ENCODE measurements at regions not wholly inside any gene's neighbourhood (a gene's known extent, or its start where the extent isn't known, plus 50 kb on each side); places are given as distances from the start of the nearest gene placed in this dataset.
"Not testable (repeated sequence)": the region's sequence is repeated elsewhere in the genome, so short reads cannot be mapped to it uniquely, and the experiment has no call there.

DNA sequence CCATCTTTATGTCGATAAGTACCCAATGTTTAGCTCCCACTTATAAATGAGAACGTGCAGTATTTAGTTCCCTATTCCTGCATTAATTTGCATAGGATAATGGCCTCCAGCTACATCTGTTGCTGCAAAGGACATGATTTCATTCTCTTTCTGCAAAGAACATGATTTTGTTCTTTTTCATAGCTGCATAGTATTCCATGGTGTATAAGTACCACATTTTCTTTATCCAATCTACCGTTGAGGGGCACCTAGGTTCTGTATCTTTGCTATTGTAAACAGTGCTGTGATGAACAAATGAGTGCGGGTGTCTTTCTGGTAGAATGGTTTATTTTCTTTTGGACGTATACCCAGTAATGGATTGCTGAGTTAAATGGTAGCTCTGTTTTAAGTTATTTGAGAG, 63.0 kb downstream of the HLX start:
- no peak for DNase-seq (ENCODE audit: low read depth in 2 of 3, low spot score in 1 of 3)

DNA sequence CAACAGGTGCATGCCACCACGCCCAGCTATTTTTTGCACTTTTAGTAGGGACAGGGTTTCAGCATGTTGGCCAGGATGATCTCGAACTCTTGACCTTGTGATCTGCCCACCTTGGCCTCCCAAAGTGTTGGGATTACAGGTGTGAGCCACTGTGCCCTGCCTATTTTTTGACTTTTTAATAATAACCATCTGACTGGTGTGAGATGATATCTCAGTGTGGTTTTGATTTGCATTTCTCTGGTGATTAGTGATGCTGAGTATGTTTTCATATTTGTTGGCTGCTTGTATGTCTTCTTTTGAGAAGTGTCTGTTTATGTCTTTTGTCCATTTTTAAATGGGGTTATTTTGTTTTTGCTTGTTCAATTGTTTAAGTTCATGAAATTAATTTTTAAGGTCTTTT, 63.7 kb downstream of the HLX start:
- not testable (repeated sequence) for DNase-seq (ENCODE audit: low read depth in 2 of 3, low spot score in 1 of 3)

DNA sequence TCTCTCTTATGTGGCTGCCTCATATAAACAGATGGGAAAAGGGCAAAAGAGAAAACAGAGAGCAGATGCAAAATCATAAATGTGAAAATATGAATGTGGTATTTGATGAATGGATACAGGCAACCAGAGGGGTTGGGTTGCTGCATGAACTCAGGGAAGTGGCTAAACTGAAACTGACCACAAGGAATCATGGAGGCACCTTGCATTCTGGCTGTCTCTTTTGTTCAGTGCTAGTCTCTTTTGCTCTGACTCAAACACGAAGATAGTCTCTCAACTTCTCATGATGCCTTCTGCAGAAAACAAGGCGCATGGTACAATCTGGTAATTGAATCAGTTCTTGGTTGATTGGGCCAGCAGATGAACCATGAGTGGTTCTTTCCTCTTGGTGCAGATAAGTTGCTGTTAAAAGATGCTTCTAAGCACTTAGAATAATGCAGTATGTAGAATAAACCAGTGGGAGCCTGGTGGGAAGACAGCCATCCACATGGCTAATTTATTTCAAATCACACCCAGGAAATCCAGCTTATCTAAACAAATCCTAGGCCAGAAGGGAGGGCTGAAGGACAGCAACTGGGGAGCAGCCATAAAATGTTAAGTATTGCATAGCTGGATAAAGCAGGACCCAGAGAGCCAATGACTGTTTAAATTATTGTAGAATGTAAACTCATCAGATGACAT, 64.2 kb downstream of the HLX start:
- DNase-seq (ENCODE audit: low read depth in 2 of 3, low spot score in 1 of 3), result no peak

DNA sequence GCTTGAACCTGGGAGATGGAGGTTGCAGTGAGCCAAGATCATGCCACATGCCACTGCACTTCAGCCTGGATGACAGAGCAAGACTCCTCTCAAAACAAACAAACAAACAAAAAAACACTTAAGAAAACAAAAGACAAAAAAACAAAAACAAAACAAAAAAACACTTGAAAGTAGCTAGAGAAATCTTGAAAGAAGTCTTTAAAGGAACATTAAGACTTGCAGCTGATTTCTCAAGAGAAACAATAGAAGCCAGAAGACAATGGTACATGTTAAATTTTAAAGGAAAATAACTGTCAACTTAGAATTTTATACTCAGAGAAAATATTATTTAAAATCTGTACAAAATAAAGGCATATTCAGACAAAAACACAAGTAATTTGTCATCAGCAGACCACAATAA, 71.3 kb downstream of the HLX start:
- no peak for DNase-seq (ENCODE audit: low read depth in 2 of 3, low spot score in 1 of 3)

DNA sequence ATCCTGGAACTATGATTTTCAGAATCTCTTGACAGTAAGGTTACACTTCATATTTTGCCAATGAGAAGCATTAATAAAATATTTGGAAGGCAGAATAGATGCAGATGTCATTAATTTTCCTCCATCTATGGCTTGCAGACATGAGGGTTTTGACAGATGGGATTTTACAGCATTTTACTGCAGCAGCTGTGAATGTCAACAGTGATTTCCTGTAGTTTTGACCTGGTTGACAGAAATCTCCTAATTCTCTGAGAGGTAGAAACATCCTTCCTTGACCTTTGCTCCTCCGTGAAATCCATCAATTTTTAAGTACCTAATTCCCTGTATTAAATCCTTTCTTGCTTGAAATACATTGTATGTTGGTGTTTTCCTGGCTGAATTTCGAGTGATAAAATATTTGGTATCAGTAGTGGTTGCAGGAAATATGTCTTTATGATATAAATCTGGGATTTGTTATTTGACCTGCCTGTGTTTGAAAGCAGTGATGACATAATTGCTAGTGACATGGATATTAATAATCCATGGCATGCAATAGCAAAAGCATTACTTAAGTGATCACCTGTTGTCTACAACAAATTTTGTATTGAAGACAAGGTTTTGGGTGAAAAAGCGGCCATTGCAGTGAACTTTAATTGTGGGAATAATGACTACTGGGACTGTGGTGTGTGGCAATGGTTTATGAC, 73.9 kb downstream of the HLX start:
- DNase-seq (ENCODE audit: low read depth in 2 of 3, low spot score in 1 of 3), result no peak

DNA sequence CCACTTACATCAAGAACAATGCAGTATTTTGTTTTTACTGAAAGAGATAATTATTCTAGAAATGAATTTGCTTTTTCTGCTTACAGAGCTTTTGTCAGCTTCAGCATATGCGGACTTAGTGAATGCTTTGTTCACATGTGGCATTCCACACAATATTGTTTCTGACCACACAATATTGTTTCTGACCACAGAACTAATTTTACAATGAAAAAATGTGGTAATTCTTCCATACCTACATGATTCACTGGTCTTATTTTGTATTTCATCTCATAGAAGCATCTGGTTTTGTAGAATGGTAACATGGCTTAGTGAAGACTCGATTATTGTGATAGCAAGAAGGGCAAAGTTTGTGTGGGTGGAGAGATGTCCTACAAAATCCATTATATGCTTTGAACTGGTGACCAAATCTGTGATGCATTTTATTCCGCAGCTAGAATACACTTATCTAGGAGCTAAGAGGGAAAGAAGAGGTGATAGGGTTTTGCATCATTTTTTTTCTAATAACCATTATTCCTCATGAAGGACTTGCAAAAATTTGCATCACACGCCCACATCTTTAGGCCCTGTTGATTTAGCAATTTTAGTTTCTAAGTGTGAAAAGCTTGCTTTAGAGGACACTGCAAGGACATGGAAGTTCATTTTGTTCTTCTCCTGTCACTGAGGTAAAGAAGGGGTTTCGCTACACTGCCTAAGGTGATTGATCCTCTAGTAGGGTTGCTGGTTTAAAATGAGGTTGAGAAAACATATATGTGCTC, 75.3 kb downstream of the HLX start:
- DNase-seq (ENCODE audit: low read depth in 2 of 3, low spot score in 1 of 3), result no peak

DNA sequence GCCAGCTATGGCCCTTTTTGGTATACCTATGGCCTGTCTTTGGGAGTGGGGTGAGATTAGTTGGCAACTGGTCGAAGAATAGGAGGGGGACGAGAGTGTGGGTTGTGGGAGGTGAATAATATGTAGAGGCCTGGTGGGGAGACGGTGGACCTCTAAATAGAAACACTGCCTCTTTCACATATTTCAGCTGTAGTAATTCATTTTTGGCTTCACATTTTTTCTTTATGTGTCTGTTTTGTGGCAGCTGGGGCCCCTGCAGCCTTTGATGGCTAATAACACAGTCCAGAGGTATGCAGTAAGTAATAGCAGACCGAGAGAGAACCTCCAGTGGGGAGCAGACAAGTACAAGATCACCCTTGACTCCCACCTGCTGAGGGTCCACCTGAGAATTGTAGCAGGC, 75.9 kb downstream of the HLX start:
- DNase-seq (ENCODE audit: low read depth in 2 of 3, low spot score in 1 of 3), result no peak

DNA sequence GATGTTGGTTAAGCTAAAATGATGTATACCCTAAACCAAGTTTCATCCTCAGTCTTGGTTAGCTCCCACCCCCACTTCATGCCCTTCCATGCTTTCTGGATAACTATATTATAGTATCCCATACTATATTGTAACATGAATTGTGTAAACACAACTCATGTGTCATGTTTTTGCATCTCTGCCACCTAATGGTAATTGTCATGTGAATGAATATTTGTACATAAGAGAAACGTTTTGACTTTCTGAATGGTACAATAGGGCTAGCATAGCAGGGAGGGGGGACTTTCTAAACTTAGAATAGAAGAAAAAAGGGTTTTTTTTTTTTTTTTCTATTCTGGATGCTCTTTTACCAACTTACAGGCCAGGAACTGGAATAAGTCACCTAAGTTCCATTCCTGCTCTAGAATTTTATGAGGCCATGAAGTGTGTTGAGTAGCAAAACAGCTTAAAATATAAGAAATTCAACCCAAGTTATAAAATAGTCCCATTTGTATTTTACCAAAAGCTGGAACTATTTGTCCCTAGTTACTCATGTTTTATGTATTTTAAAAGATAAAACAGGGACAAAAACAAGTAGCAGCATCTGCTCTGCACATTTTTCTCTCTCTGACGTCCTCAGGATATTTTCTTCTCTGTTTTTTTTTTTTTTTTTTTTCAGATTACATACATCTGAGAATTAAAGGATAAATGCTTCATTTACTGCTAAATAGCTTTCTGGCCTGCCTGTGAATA, 77.4 kb downstream of the HLX start:
- DNase-seq (ENCODE audit: low read depth in 2 of 3, low spot score in 1 of 3), result no peak

DNA sequence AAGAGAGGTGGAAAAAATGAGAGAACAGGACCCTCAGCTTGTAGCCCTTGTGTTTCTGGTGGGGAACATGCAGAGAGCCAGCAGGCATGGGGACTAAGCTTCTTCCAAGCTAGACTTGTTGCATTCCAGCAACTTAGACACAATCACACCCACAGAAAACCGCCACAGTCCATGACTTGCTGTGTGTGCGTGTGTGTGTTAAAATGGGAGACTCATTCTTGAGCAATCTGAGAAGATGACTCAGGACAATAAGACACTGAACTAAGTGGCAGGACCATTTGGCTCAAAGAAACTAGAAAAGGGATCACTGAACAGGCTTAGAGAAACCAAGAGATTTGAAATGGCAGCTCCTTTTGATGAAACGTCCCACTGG, 78.0 kb downstream of the HLX start:
- DNase-seq (ENCODE audit: low read depth in 2 of 3, low spot score in 1 of 3), result no peak

DNA sequence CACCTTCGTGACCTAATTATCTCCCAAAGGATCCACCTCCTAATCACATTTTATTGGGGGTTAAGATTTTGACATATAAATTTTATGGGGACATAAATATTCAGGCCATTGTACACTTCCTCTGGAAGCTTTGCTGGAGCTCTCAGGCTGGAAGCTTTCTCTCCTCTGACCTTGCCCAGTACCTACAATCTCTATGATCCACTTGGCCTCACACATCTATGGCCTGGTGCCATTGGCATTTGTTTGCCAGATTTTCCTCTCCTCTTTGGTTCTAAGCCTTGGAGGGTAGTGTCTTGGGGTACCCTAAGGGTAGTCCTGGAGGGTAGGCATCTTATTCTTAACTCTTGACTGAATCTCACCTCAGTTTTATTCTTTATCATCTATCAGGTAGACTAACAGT, 79.0 kb downstream of the HLX start:
- no peak for DNase-seq (ENCODE audit: low read depth in 2 of 3, low spot score in 1 of 3)

DNA sequence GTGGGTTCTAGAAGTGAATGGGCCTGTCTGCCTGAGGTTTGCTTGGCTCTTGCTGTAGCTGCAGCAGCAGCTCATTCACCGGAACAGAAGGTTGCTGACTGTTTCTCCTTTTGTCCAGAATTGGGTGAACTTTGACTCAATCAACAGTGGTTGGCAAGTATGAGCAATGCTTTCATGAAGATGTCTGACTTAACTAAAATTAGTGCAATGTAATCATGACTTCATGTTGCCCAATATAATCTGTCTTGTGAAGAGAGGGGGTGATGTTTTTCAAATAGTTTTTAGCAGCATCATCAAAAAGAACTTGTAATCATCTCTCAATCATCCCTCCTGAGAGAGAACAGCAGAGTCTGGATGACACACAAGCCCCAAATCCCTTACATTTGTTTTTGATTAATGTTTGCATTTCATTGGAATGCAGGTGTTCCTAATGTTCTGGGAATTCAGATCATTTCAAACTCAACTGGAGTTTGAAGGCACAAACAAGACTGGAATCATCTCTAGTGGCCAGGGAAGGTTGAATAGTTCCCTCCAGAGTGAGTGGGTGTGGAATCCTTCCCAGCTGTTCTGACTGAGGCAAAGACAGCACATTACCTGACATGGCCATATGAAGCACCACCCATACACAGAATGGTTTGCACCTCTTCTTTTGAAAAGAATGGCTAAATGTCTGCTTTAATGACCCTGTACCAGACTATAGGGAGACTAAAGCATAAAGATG, 82.9 kb downstream of the HLX start:
- DNase-seq (ENCODE audit: low read depth in 2 of 3, low spot score in 1 of 3), result no peak

DNA sequence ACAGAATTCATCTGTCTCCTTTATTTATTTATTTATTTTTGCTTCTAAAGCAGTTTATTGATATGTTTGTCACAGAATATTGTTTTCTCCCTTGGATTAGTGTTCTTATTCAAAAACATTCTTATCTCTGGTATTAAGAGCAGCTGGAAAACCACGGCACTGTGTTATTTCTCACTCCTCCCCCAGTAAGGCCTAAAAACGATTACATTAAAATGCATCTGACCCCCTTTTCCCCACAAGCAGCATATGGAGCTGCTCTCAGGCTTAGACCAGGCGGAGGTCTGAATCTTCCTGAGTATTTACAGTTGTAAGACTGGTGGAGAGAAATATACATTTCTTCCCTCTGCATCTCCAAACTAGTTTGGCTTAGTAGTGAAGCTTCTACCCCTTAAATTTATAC, 86.8 kb downstream of the HLX start:
- DNase-seq (ENCODE audit: low read depth in 2 of 3, low spot score in 1 of 3), result no peak

DNA sequence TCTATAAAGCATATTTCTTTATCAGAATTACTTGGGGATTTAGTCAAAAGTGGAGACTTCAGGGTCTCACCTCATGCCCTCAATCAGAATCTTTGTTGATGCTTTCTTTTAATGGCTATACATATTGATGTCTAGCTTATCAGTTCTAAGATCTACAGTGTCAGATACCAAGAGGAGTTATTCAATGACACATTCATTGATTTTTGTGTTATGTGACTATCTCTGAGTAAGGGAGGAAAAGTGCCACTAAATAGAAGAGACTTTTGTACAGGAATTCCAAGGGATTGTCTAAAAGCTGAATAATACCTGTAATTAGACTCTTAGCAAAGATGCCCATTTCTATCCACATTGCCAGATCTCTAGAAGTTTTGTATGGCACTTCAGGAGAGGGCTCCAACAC, 87.2 kb downstream of the HLX start:
- no peak for DNase-seq (ENCODE audit: low read depth in 2 of 3, low spot score in 1 of 3)

DNA sequence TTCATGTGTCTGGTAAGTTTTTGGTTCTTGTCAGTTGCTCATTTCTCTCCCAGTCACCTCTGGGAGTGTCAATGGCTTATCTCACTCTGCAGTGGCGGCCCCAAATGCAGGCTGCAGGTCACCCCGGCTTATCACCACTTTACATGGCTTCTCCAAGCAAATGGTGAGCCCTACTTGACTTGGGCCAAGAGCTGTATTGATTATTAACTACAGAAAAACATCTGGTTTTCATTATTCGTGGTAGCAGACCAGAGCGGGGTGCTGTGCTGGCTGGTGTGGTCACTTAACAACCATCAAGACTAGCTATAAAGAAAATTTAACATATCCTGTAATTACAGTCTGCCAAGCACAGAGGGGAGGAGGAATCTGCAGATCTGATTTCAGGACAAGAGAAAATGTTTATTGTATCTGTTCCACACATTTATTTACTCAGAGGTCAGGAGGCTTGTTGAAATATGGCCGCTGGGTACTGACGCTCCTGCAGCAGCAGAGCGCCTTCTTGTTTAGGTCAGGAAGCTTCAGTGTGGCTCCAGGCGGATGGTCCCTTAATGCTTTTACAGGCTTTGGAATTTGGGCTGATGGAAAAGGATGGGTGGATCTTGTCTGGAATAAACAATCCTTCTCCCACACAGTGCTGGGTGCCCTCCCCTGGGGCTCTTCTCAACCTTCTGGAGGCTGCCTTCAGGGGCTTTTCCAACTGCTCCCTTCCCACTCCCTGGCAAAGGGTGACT, 87.8 kb downstream of the HLX start:
- DNase-seq (ENCODE audit: low read depth in 2 of 3, low spot score in 1 of 3), result no peak

DNA sequence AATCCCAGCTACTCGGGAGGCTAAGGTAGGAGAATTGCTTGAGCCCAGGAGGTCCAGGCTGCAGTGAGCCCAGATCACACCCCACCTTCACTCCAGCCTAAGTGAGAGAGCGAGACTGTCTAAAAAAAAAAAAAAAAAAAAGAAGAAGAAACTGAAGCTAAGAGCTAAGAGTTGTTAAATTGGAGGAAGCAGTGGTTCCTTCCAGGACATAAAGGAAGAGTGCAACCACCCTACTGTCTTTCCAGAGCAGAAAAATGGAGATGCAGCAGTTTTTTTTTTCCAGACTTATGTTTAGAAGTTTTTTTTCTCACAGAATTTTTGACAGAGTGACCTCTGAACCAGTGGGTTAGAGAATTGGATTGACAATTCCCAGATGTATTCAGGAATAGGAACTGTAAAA, 88.7 kb downstream of the HLX start:
- DNase-seq (ENCODE audit: low read depth in 2 of 3, low spot score in 1 of 3), result no peak

DNA sequence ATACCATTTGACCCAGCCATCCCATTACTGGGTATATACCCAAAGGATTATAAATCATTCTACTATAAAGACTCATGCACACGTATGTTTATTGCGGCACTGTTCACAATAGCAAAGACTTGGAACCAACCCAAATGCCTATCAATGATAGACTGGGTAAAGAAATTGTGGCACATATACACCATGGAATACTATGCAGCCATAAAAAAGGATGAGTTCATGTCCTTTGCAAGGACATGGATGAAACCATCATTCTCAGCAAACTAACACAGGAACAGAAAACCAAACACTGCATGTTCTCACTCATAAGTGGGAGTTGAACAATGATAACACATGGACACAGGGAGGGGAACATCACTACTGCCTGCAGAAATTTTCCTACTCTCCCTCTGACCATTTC, 90.0 kb downstream of the HLX start:
- DNase-seq (ENCODE audit: low read depth in 2 of 3, low spot score in 1 of 3), result not testable (repeated sequence)

DNA sequence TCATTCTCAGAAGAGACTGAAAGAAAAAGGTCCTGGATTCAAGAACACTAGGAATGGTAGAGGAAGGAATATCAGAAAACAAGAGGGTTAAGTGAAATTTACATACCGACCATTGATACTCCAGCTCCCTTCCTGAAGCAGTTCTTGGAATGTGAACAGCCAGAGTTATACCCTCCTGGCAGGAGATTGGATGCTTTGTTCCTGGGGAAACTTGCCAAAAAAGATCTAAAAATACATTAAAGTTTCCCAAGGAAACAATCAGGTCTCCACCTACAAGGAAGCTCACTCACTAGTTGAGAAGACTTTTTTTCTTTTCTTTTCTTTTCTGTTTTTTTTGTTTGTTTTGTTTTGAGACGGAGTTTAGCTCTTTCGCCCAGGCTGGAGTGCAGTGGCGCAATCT, 91.1 kb downstream of the HLX start:
- DNase-seq (ENCODE audit: low read depth in 2 of 3, low spot score in 1 of 3), result no peak

DNA sequence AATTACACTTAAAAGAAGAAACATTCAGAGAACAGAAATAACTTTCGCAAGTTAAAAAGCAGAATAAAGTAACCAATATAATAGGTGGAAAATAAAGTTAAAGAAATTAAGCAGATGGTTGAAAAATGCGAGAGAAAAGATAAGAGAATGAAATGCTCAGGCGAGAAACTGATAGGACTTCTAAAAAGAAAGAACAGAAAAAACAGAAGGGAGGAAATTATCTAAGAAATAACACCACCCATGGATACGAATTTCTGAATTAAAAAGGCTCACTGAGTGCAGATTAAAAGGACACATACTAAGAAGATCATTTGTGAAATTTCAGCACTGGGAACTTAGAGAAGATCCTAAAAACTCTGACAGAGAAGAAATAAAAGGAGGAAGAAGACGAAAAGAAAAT, 92.0 kb downstream of the HLX start:
- no peak for DNase-seq (ENCODE audit: low read depth in 2 of 3, low spot score in 1 of 3)

DNA sequence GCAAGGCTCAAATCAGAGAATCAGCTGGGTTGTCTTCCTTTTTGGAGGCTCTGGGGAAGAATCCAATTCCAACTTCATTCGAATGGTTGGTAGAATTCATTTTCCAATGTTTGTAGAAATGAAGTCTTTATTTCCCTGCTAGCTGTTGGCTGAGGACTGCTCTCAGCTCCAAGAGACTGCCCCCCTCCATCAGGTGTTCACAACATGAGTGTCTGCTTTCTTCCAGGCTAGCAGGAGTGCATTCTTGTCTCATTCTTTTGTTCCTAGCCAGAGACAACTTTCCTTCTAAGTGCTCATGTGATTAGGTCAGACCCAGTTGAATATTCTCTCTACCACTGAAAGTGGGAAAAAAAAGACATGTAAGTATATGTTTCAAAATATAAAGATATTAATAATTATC, 95.2 kb downstream of the HLX start:
- no peak for DNase-seq (ENCODE audit: low read depth in 2 of 3, low spot score in 1 of 3)

DNA sequence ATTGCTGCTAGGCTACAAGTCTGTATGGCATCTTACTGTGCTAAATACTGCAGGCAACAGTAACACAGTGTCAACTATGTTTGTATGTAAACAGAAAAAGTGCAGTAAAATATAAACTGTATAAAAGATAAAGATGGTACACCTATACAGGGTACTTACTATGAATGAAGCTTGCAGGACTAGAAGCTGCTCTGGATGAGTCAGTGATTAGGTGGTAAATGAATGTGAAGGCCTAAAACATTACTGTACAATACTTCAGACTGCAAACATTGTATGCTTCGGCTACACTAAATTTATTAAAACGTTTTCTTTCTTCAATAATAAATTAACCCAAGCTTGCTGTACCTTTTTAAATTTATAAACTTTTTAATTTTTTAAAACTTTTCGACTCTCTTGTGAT, 97.1 kb downstream of the HLX start:
- DNase-seq (ENCODE audit: low read depth in 2 of 3, low spot score in 1 of 3), result no peak

DNA sequence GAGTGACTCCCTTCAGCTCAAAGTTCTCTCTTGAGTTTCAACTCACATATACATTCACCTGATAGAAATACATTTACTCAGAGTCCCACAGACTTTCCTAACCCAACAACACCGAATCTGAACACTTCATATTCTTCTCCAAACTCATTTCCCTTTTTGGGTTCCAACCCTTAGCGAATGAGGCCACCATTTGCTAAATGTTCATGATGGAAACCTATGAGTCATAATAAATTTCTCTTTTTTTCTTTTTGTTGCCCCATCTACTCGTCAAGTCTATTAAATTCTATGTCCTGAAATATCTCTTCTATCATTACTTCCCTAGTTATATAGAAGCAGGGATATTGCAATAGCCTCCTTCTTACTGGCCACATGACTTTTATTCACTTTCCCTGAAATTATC, 100.1 kb downstream of the HLX start:
- DNase-seq (ENCODE audit: low read depth in 2 of 3, low spot score in 1 of 3), result no peak
